Adrenal gland (tissue), 9 donors: ENCODE measurements at regions not wholly inside any gene's neighbourhood (a gene's known extent, or its start where the extent isn't known, plus 50 kb on each side); places are given as distances from the start of the nearest gene placed in this dataset.
"Not testable (repeated sequence)": the region's sequence is repeated elsewhere in the genome, so short reads cannot be mapped to it uniquely, and the experiment has no call there.

Experiments
- DNase-seq, 7 donors: peaks; one replicate each; pipeline ENCODE4 v3.0.0-alpha.2; 2019 to 2020
- H3K27ac ChIP-seq, 5 donors: fragments of 200-600 bp; sonication (generic) in 4 of 5; 1 replicate in 3 of 5; 2 replicates in 2 of 5; pipeline versions ENCODE4 v1.5.1 to v1.8.0; 2016 to 2020; ENCODE audit warnings: mild to moderate bottlenecking in 1 of 5
- H3K27me3 ChIP-seq: fragments of 200-600 bp; 2 replicates; pipeline ENCODE4 v1.8.0; 2021
- H3K36me3 ChIP-seq, 2 donors: fragments of 200-600 bp; replicated peaks in 1 of 2; 1 replicate in 1 of 2; 2 replicates in 1 of 2; pipeline versions ENCODE4 v1.5.1 to v1.8.0; 2018 to 2022
- H3K4me1 ChIP-seq, 2 donors: fragments of 200-600 bp; replicated peaks in 1 of 2; 1 replicate in 1 of 2; 2 replicates in 1 of 2; pipeline versions ENCODE4 v1.5.1 to v1.8.0; 2018 to 2021
- H3K4me3 ChIP-seq, 4 donors: fragments of 200-600 bp; sonication (generic) in 3 of 4; one replicate each; pipeline ENCODE4 v1.5.1; 2016 to 2018
- H3K9me3 ChIP-seq, 3 donors: fragments of 200-600 bp; sonication (generic) in 1 of 3; replicated peaks in 1 of 3; 1 replicate in 2 of 3; 2 replicates in 1 of 3; pipeline versions ENCODE4 v1.5.1 to v1.8.0; 2016 to 2021
- POLR2A ChIP-seq, 2 donors: fragments of 450-650 bp; IDR thresholded peaks; one replicate each; pipeline ENCODE4 v1.6.1; 2017; ENCODE audit warnings: antibody characterized with exemption in 2 of 2, mild to moderate bottlenecking in 2 of 2, moderate library complexity in 1 of 2
- WGBS, 4 donors: extraction: QIAGEN DNeasy Blood & Tissue Kit in 2 of 4; methylation state at CpG; one replicate each; pipeline versions ENCODE4 v1.1.5 to v1.1.7; 2013 to 2017; 5-methylcytosine and 5-hydroxymethylcytosine counted together
- intact Hi-C, 2 donors: fragments of 100-400 bp; cut with DNase I; formaldehyde crosslinking; loops; one replicate each; pipeline versions ENCODE4 v1.14.1 to v1.15.0; 2022 to 2023
- TF ChIP-seq, protein P1 (sequence below), 6 experiments: fragments of 450-650 bp in 4 of 6; fragments of 200-600 bp in 2 of 6; sonication (generic) in 1 of 6; IDR thresholded peaks; 1 replicate in 5 of 6; 2 replicates in 1 of 6; pipeline versions ENCODE4 v1.5.1 to v1.8.0; 2016 to 2021; ENCODE audit warnings: antibody characterized with exemption in 6 of 6, mild to moderate bottlenecking in 2 of 6, moderate library complexity in 1 of 6
- donor health status: healthy with polysubstance abuse.
- donor health status: Bipolar disorder and iron deficiency.
- donor health status: DM: yes; HTN: yes; CAD: no.
- donor health status: DM: no; HTN: no; CAD: no.
- donor health status: DM: no; HTN: no; CAD: no.

GRCh38 chr4:160091631-160092030 is 988.8 kb downstream of the RAPGEF2 start:
- H3K4me3 ChIP-seq, result no peak overlapping the region
- no peaks in the 10 kb centered on the region for H3K27me3 ChIP-seq
- H3K4me1 ChIP-seq, result no peaks in the 10 kb centered on the region
- no peak for DNase-seq
- no peaks in the 10 kb centered on the region for H3K36me3 ChIP-seq
- H3K9me3 ChIP-seq, result no peaks in the 10 kb centered on the region
- no peak overlapping the region for H3K27ac ChIP-seq
- WGBS, 4 donors, result 74 to 81% (median 78%) methylated on average over 3 of the region's 3 CpGs
- TF ChIP-seq, protein P1, sequence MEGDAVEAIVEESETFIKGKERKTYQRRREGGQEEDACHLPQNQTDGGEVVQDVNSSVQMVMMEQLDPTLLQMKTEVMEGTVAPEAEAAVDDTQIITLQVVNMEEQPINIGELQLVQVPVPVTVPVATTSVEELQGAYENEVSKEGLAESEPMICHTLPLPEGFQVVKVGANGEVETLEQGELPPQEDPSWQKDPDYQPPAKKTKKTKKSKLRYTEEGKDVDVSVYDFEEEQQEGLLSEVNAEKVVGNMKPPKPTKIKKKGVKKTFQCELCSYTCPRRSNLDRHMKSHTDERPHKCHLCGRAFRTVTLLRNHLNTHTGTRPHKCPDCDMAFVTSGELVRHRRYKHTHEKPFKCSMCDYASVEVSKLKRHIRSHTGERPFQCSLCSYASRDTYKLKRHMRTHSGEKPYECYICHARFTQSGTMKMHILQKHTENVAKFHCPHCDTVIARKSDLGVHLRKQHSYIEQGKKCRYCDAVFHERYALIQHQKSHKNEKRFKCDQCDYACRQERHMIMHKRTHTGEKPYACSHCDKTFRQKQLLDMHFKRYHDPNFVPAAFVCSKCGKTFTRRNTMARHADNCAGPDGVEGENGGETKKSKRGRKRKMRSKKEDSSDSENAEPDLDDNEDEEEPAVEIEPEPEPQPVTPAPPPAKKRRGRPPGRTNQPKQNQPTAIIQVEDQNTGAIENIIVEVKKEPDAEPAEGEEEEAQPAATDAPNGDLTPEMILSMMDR (IDR thresholded peaks at IDR 0.05), result no peak
- TF ChIP-seq POLR2A (IDR thresholded peaks at IDR 0.05), result no peak
- intact Hi-C loops, result no loop called here

DNA sequence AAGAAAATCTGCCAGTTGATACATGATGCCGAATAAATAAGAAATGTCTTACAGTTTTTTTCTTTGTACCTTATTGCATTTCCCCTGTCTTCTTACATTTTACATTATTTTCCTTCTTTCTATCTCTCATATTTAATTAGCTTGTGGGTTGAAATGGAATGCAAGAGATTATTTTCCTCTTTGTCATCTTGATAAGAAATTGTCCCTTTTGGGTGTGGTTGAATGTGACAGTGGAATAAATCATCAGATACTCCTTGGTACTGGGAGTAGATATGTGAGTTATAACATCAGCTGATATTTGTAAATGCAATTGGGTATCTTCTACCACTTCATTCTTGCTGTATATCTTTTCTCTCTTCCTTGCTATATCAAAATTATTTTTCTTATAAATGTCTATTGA is 997.4 kb downstream of the RAPGEF2 start:
- H3K4me3 ChIP-seq, result no peak overlapping the region
- no peaks in the 10 kb centered on the region for H3K36me3 ChIP-seq
- no peak for DNase-seq
- H3K9me3 ChIP-seq, result no peaks in the 10 kb centered on the region
- TF ChIP-seq, protein P1 (IDR thresholded peaks at IDR 0.05), result no peak
- no peak for TF ChIP-seq POLR2A (IDR thresholded peaks at IDR 0.05)
- 85 to 88% (median 88%) methylated on average over 1 of the region's 1 CpG for WGBS, 4 donors
- H3K4me1 ChIP-seq, result no peaks in the 10 kb centered on the region
- intact Hi-C loops, result no loop called here
- no peak overlapping the region for H3K27ac ChIP-seq
- no peaks in the 10 kb centered on the region for H3K27me3 ChIP-seq

DNA sequence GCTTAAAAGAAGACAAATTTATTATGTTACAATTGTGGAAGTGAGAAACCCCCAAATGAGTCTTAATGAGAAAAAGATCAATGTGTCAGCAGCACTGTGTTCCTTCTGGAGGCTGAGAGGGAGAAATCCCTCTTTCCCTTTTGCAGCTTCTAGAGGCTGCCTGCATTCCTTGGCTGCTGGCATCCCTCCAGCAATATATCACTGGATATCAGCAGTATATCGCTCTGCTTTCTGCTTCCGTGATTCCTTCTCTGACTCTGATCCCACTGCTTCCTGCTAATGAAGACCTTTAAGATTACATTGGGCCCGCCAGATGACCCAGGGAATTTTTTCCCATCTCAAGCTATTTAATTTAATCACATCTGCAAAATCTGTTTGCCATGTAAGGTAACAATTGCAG is 1008.0 kb downstream of the RAPGEF2 start:
- no peak overlapping the region for H3K4me3 ChIP-seq
- TF ChIP-seq, protein P1 (IDR thresholded peaks at IDR 0.05), result no peak
- no peak for TF ChIP-seq POLR2A (IDR thresholded peaks at IDR 0.05)
- H3K9me3 ChIP-seq, result peaks cover 0 to 4% (median 0%) of the 10 kb centered on the region in 3 donors
- no peak for DNase-seq
- H3K27me3 ChIP-seq, result no peaks in the 10 kb centered on the region
- H3K27ac ChIP-seq, result no peak overlapping the region
- 61 to 73% (median 68%) methylated on average over 3 of the region's 3 CpGs for WGBS, 4 donors
- intact Hi-C loops, result no loop called here
- H3K4me1 ChIP-seq, result no peaks in the 10 kb centered on the region
- H3K36me3 ChIP-seq, result no peaks in the 10 kb centered on the region

GRCh38 chr4:160117686-160118085 is 1014.8 kb downstream of the RAPGEF2 start:
- H3K9me3 ChIP-seq, result no peaks in the 10 kb centered on the region
- no peak overlapping the region for H3K4me3 ChIP-seq
- intact Hi-C loops, result no loop called here
- no peak for TF ChIP-seq POLR2A (IDR thresholded peaks at IDR 0.05)
- TF ChIP-seq, protein P1 (IDR thresholded peaks at IDR 0.05), result no peak
- H3K27me3 ChIP-seq, result no peaks in the 10 kb centered on the region
- no peaks in the 10 kb centered on the region for H3K36me3 ChIP-seq
- H3K4me1 ChIP-seq, result no peaks in the 10 kb centered on the region
- no peak overlapping the region for H3K27ac ChIP-seq
- DNase-seq, result no peak

- DNase-seq, H3K27me3 ChIP-seq, H3K27ac ChIP-seq, H3K4me1 ChIP-seq, H3K36me3 ChIP-seq, H3K9me3 ChIP-seq, H3K4me3 ChIP-seq, intact Hi-C loops: not testable (repeated sequence)
- 81 to 94% (median 93%) methylated on average over 20 to 24 of the region's 24 CpGs for WGBS, 4 donors
These were observed 1022.9 kb downstream of the RAPGEF2 start for GRCh38 chr4:160125576-160126287.
